GM23338 (cell line): ENCODE measurements at regions not wholly inside any gene's neighbourhood (a gene's known extent, or its start where the extent isn't known, plus 50 kb on each side); places are given as distances from the start of the nearest gene placed in this dataset.

ENCODE experiments used
- ATAC-seq: fragments of 200-7000 bp; cut with Tn5 transposase; 3 replicates; pipeline ENCODE4 v1.9.1; 2020
- DNase-seq: peaks from one replicate; pipeline ENCODE4 v3.0.0-alpha.2; 2015; ENCODE audit warnings: low spot score
- H2AFZ ChIP-seq: fragments of 200-600 bp; sonication (generic); 2 replicates; pipeline ENCODE4 v1.8.0; 2016; ENCODE audit warnings: antibody characterized with exemption, mild to moderate bottlenecking, moderate library complexity
- H3F3A ChIP-seq: fragments of 200-600 bp; sonication (generic); replicated peaks from 2 replicates; pipeline ENCODE4 v1.8.0; 2017; ENCODE audit warnings: antibody characterized with exemption, mixed run types, low read depth
- H3K27ac ChIP-seq: fragments of 200-600 bp; sonication (generic); 2 replicates; pipeline ENCODE4 v1.6.1; 2016; ENCODE audit warnings: low read depth
- H3K27me3 ChIP-seq: fragments of 200-600 bp; sonication (generic); 2 replicates; pipeline ENCODE4 v1.8.0; 2016; ENCODE audit warnings: mild to moderate bottlenecking, mixed run types, moderate library complexity; ENCODE audit not compliant: insufficient read depth
- H3K36me3 ChIP-seq: fragments of 200-600 bp; sonication (generic); 2 replicates; pipeline ENCODE4 v1.8.0; 2016; ENCODE audit warnings: mild to moderate bottlenecking; ENCODE audit not compliant: insufficient read depth
- H3K4me1 ChIP-seq: fragments of 200-600 bp; sonication (generic); 2 replicates; pipeline ENCODE4 v1.8.0; 2016; ENCODE audit warnings: mild to moderate bottlenecking, moderate library complexity; ENCODE audit not compliant: insufficient read depth
- H3K4me2 ChIP-seq: fragments of 200-600 bp; sonication (generic); 2 replicates; pipeline ENCODE4 v1.7.1; 2017; ENCODE audit warnings: mixed run types
- H3K4me3 ChIP-seq: fragments of 200-600 bp; sonication (generic); 2 replicates; pipeline ENCODE4 v1.6.1; 2016; ENCODE audit warnings: mixed run types
- H3K79me2 ChIP-seq: fragments of 200-600 bp; sonication (generic); replicated peaks from 2 replicates; pipeline ENCODE4 v1.8.0; 2017; ENCODE audit warnings: mild to moderate bottlenecking; ENCODE audit not compliant: insufficient read depth
- H3K9me2 ChIP-seq: fragments of 200-600 bp; sonication (generic); 2 replicates; pipeline ENCODE4 v1.8.0; 2017; ENCODE audit not compliant: insufficient read depth
- H4K20me1 ChIP-seq: fragments of 200-600 bp; sonication (generic); replicated peaks from 2 replicates; pipeline ENCODE4 v1.8.0; 2017; ENCODE audit warnings: mild to moderate bottlenecking; ENCODE audit not compliant: insufficient read depth
- H3K27ac Mint-ChIP-seq: 2 replicates; pipeline ENCODE4 v1.8.0; 2020; ENCODE audit warnings: inconsistent platforms, mild to moderate bottlenecking, moderate library complexity, mixed read lengths
- H3K27me3 Mint-ChIP-seq: 3 replicates; pipeline ENCODE4 v1.8.0; 2022; ENCODE audit warnings: low read depth, mild to moderate bottlenecking, moderate library complexity, mixed read lengths, inconsistent platforms; ENCODE audit not compliant: insufficient read depth, poor library complexity
- H3K36me3 Mint-ChIP-seq: 3 replicates; pipeline ENCODE4 v1.8.0; 2021; ENCODE audit warnings: low read depth, mild to moderate bottlenecking, inconsistent platforms, moderate library complexity, mixed read lengths
- H3K4me1 Mint-ChIP-seq: 3 replicates; pipeline ENCODE4 v1.8.0; 2020; ENCODE audit warnings: mild to moderate bottlenecking, inconsistent platforms, mixed read lengths
- H3K4me3 Mint-ChIP-seq: 3 replicates; pipeline ENCODE4 v1.8.0; 2021; ENCODE audit warnings: moderate library complexity, mild to moderate bottlenecking, inconsistent platforms, mixed read lengths
- H3K9me3 Mint-ChIP-seq: 3 replicates; pipeline ENCODE4 v1.8.0; 2020; ENCODE audit warnings: moderate library complexity, mild to moderate bottlenecking, inconsistent platforms, mixed read lengths
- CTCF ChIP-seq, 2 experiments: fragments of 200-600 bp in 1 of 2; sonication (generic) in 1 of 2; conservative IDR thresholded peaks; 2 replicates each; pipeline versions ENCODE4 v1.5.1 to v1.6.1; 2016 to 2017; ENCODE audit warnings: antibody characterized with exemption in 2 of 2, low read depth in 2 of 2, mild to moderate bottlenecking in 2 of 2, moderate library complexity in 1 of 2
- EZH2phosphoT487 ChIP-seq: fragments of 200-600 bp; sonication (generic); IDR thresholded peaks from one replicate; pipeline ENCODE4 v1.8.1; 2018; ENCODE audit warnings: antibody characterized with exemption; ENCODE audit not compliant: unreplicated experiment
- JUNB ChIP-seq: IDR thresholded peaks from one replicate; pipeline ENCODE4 v1.6.1; 2016; ENCODE audit warnings: antibody characterized with exemption; ENCODE audit not compliant: unreplicated experiment
- NANOG ChIP-seq: IDR thresholded peaks from 2 replicates; pipeline ENCODE4 v1.6.1; 2016; ENCODE audit warnings: antibody characterized with exemption, borderline replicate concordance
- STAT1 ChIP-seq: IDR thresholded peaks from one replicate; pipeline ENCODE4 v1.6.1; 2016; ENCODE audit warnings: antibody characterized with exemption; ENCODE audit not compliant: unreplicated experiment
- ZNF114 ChIP-seq: fragments of 250-450 bp; sonication (Bioruptor Pico); IDR thresholded peaks from 2 replicates; pipeline ENCODE4 v1.5.0; 2020; ENCODE audit warnings: mild to moderate bottlenecking, moderate library complexity
- ZNF331 ChIP-seq: fragments of 250-450 bp; sonication (Bioruptor Pico); IDR thresholded peaks from 2 replicates; pipeline ENCODE4 v1.5.0; 2020; ENCODE audit warnings: low read depth, mild to moderate bottlenecking, moderate library complexity
- ZNF462 ChIP-seq: fragments of 250-450 bp; sonication (Bioruptor Pico); IDR thresholded peaks from 2 replicates; pipeline ENCODE4 v1.5.0; 2020; ENCODE audit warnings: mild to moderate bottlenecking, moderate library complexity

- H3K79me2 ChIP-seq: no peaks in the 10 kb centered on the region
- H3K36me3 ChIP-seq: no peaks in the 10 kb centered on the region
- Mint-ChIP-seq H3K27ac (no peak overlapping the region), H3K36me3 (no peaks in the 10 kb centered on the region), H3K9me3 (no peaks in the 10 kb centered on the region), H3K27me3 (no peaks in the 10 kb centered on the region), H3K4me3 (no peak overlapping the region), H3K4me1 (no peaks in the 10 kb centered on the region)
- no peak overlapping the region for H3K4me3 ChIP-seq
- H3F3A ChIP-seq: no peaks in the 10 kb centered on the region
- H2AFZ ChIP-seq: peak overlapping the region; percentile 52
- H4K20me1 ChIP-seq: no peaks in the 10 kb centered on the region
- H3K27me3 ChIP-seq: no peaks in the 10 kb centered on the region
- no peaks in the 10 kb centered on the region for H3K4me1 ChIP-seq
- H3K4me2 ChIP-seq: no peak overlapping the region
- ATAC-seq (no peak), DNase-seq (no peak)
- H3K27ac ChIP-seq: no peak overlapping the region
- TF ChIP-seq EZH2phosphoT487 (no peak), ZNF462 (CRISPR knock-in tag) (no peak), ZNF114 (CRISPR knock-in tag) (no peak), NANOG (no peak), CTCF (conservative IDR thresholded peaks at IDR 0.05; ENCODE audit: low read depth in 2 of 2) (no peak), STAT1 (no peak), JUNB (no peak), ZNF331 (no peak)
- no peaks in the 10 kb centered on the region for H3K9me2 ChIP-seq
Observed at GRCh38 chr4:180314972-180315371, 1928.2 kb upstream of the TENM3 start.
